Activated naive CD4-positive, alpha-beta T cell (primary cell): ENCODE measurements at regions not wholly inside any gene's neighbourhood (a gene's known extent, or its start where the extent isn't known, plus 50 kb on each side); places are given as distances from the start of the nearest gene placed in this dataset.
A peak's percentile ranks its signal among the peaks of the same experiment; 100 is the strongest.
"Not testable (repeated sequence)": the region's sequence is repeated elsewhere in the genome, so short reads cannot be mapped to it uniquely, and the experiment has no call there.

Experiments used
- DNase-seq, 4 experiments: peaks; one replicate each; lab custom pipeline; 2025; lab: John Stamatoyannopoulos, UW

- DNase-seq: no peak
Measured at GRCh38 chr10:62661143-62661542, 143.4 kb upstream of the ADO start.

GRCh38 chr10:62662486-62662885 lies 142.0 kb upstream of the ADO start:
- no peak for DNase-seq

GRCh38 chr10:62665771-62666170 lies 138.7 kb upstream of the ADO start:
- no peak for DNase-seq

GRCh38 chr10:62666275-62666674 lies 138.2 kb upstream of the ADO start:
- DNase-seq: no peak

GRCh38 chr10:62669341-62669740 lies 135.2 kb upstream of the ADO start:
- DNase-seq: no peak

GRCh38 chr10:62671104-62671503 lies 133.4 kb upstream of the ADO start:
- DNase-seq: no peak

GRCh38 chr10:62681211-62681940 lies 123.1 kb upstream of the ADO start:
- DNase-seq: peak; percentile 2 to 35 (median 14)

GRCh38 chr10:62684911-62685310 lies 119.6 kb upstream of the ADO start:
- no peak for DNase-seq

GRCh38 chr10:62687230-62687748 lies 117.2 kb upstream of the ADO start:
- no peak for DNase-seq

GRCh38 chr10:62688971-62689700 lies 115.4 kb upstream of the ADO start:
- DNase-seq: no peak

GRCh38 chr10:62689712-62690111 lies 114.8 kb upstream of the ADO start:
- DNase-seq: no peak

GRCh38 chr10:62690703-62691102 lies 113.8 kb upstream of the ADO start:
- DNase-seq: no peak

GRCh38 chr10:62691336-62691735 lies 113.2 kb upstream of the ADO start:
- DNase-seq: no peak

- no peak for DNase-seq
Measured at GRCh38 chr10:62692085-62692484, 112.4 kb upstream of the ADO start.

- no peak for DNase-seq
Measured at GRCh38 chr10:62693306-62693705, 111.2 kb upstream of the ADO start.

- no peak for DNase-seq
Measured at GRCh38 chr10:62694537-62695126, 109.9 kb upstream of the ADO start.

- DNase-seq: no peak
Measured at GRCh38 chr10:62696798-62697197, 107.7 kb upstream of the ADO start.

- no peak for DNase-seq
Measured at GRCh38 chr10:62699148-62699547, 105.4 kb upstream of the ADO start.

GRCh38 chr10:62704121-62704520 lies 100.4 kb upstream of the ADO start:
- DNase-seq: not testable (repeated sequence)

- DNase-seq: no peak
Measured at GRCh38 chr10:62705789-62706188, 98.7 kb upstream of the ADO start.

- DNase-seq: no peak
Measured at GRCh38 chr10:62707810-62708209, 96.7 kb upstream of the ADO start.

- no peak for DNase-seq
Measured at GRCh38 chr10:62708569-62708968, 96.0 kb upstream of the ADO start.

- DNase-seq: no peak
Measured at GRCh38 chr10:62709200-62709599, 95.3 kb upstream of the ADO start.
